Motor neuron (in vitro differentiated cells): ENCODE measurements at regions not wholly inside any gene's neighbourhood (a gene's known extent, or its start where the extent isn't known, plus 50 kb on each side); places are given as distances from the start of the nearest gene placed in this dataset.

ENCODE experiments used
- ATAC-seq, 8 experiments: fragments of 200-7000 bp; cut with Tn5 transposase; replicated peaks in 6 of 8; 2 replicates each; pipeline ENCODE4 v1.8.0; 2021; ENCODE audit warnings: mild to moderate bottlenecking in 8 of 8, moderate library complexity in 8 of 8
- H3K27ac ChIP-seq, 2 donors: fragments of 250-450 bp; sonication (Bioruptor Pico); 2 replicates each; pipeline ENCODE4 v1.9.0; 2021; ENCODE audit warnings: antibody characterized with exemption in 2 of 2, mild to moderate bottlenecking in 2 of 2, moderate library complexity in 1 of 2
- H3K4me1 ChIP-seq, 2 donors: fragments of 250-450 bp; sonication (Bioruptor Pico); replicated peaks in 1 of 2; 2 replicates each; pipeline ENCODE4 v1.6.1; 2021; ENCODE audit warnings: antibody characterized with exemption in 2 of 2, mild to moderate bottlenecking in 2 of 2, moderate library complexity in 1 of 2
- H3K4me3 ChIP-seq, 5 donors: fragments of 250-450 bp; sonication (Bioruptor Pico); 2 replicates each; pipeline ENCODE4 v1.9.0; 2021; ENCODE audit warnings: antibody characterized with exemption in 5 of 5, mild to moderate bottlenecking in 5 of 5, moderate library complexity in 4 of 5
- WGBS, 10 experiments: fragments of 450-650 bp; shearing (Covaris generic); methylation state at CpG; one replicate each; pipeline ENCODE4 v1.0.0; 2022; 5-methylcytosine and 5-hydroxymethylcytosine counted together
- in situ Hi-C, 9 experiments: fragments of 400-800 bp; cut with MboI; loops; one replicate each; pipeline ENCODE4 v1.15.0; 2021; ENCODE audit warnings: low sequenced_read_pairs in 9 of 9, low pct_unique_long_range_greater_than_20kb in 2 of 9; ENCODE audit not compliant: unreplicated experiment in 9 of 9

DNA sequence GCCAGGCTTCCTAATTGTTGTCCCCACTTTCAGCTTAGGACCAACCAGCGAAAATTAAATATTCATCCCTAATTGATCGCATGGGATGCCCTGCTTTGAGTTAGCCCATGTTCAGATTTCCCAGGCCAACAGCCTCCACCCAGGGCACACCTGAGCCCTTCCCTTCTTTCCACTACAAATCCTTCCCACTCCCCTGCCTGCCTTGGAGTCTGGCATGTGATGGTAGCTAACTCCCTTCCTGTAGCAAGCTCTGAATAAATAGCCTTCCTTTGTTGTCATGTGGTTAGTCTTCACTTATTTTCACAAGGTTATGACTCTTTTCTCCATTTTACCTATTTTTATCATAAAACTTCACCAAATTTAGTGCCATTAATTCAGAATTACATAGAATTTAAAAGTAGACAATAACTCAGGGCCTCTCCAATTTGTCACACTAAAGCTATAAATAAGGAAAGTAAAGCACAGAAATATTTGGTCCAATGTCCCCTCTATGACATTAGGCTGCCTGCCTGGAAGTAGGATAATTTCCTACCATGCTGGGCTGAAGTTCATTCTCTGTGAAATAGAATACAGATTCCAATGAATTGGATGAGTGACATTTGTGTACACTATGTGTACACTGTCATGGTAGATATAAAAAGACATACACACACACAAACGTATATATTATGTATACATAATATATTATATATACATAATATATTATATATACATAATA, 166.4 kb upstream of the CPEB2 start:
- Histone ChIP-seq H3K4me1 (no peaks in the 10 kb centered on the region), H3K4me3 (no peak overlapping the region), H3K27ac (no peak overlapping the region)
- WGBS, 10 experiments = 44 to 100% (median 67%) methylated on average over 1 to 3 of the region's 3 CpGs; no CpG with 5 or more reads in 1 of the 10 experiments
- no peak for ATAC-seq
- in situ Hi-C loops = no loop called here

DNA sequence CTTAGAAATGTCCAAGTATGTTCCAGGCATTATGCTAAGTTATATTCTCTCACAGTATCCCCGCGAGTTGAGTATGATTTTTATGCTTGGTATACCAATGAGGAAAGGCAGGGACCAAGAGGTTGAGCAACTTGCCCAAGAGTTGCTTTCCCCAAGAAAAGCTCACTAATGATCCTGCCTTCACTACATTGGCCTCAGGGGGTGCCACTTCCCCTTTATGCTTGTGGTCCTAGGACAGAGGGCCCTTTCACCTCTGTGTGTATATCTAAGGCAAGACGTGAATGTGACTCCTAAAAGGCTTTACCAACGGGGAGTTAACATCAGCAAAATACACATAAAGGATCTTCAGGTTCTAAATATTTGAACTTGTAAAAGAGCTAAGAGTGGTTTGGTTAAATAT, 164.4 kb upstream of the CPEB2 start:
- Histone ChIP-seq H3K4me3 (no peak overlapping the region), H3K4me1 (no peaks in the 10 kb centered on the region), H3K27ac (no peak overlapping the region)
- in situ Hi-C loops = no loop called here
- ATAC-seq = no peak
- WGBS, 10 experiments = 61 to 100% (median 88%) methylated on average over 1 to 4 of the region's 4 CpGs; no CpG with 5 or more reads in 1 of the 10 experiments

DNA sequence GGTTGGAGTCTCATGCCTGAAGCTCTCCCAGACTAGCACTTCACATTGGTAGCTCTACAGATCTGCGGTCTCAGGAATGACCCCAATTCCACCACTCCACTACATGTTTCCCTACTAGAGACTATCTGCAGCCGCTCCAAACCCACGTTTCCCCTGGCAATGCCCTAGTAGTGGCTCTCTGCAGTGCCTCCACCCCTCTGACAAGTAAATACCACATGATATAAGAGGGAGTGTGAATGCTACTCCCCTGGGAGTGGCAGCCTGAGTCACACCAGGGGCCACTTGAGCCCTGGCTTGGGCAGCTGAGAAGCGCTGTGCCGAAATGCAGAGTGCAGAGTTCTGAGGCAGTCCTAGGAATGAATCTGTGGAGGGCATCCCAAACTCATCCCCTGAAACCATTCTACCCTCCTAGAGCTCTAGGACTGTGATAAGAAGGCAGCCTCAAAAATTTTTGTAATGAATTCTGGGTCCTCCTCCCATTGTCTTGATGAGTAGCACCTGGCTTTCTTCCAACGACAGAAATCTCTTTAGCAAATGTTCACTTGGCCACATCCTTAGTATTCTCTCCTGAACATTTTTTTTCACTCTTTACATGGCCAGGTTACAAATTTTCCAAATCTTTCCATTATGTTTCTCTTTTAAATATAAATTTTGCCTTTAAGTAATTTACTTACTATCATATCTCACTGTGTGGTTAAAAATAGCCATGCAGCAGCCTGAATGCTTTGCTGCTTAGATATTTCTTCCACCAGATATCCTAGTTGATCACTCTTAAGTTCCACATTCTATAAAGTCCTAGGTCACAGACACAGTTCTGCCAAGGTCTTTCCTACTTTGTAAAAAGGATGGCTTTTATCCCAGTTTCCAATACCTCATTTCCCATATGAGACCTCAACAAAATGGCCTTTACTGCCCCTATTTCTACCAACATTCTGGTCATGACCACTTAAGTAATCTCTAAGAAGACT, 160.2 kb upstream of the CPEB2 start:
- ATAC-seq = peak in 6 of 8 experiments; percentile 37 to 100 (median 50)
- Histone ChIP-seq H3K4me3 (no peak overlapping the region), H3K27ac (no peak overlapping the region), H3K4me1 (no peaks in the 10 kb centered on the region)
- WGBS, 10 experiments = 0 to 100% (median 82%) methylated on average over 1 to 5 of the region's 6 CpGs; no CpG with 5 or more reads in 1 of the 10 experiments
- in situ Hi-C loops = no loop called here

DNA sequence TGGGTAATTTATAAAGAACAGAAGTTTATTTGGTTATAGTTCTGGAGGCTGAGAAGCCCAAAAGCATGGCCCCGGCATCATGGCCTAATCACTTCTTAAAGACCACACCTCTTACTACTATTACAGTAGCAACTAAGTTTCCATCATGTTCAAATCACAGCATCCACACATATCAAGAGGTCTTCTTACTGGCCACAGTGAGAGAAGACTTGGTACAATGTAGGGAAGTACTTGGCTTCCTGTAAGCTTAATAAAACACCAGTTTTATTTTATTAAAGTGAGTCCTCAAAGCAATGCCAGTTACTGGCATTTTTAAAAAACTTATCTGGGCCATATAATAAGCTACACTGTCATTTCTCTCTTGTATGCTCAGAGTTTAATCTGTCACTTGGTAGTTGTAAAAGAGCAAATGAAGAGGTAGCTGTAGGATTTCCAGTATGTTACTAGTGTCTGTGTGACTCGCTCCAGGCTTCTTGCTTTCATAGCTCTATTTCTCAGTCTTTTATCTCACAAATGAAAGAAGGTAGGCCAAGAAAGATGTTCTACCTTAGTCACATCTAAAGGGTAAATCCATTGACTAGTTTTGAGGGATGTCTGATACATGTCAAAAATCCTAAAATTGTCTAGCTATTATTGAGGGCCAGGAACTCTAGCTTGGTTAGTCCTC, 159.2 kb upstream of the CPEB2 start:
- ATAC-seq = no peak
- WGBS, 10 experiments = 67 to 100% (median 91%) methylated on average over 1 to 2 of the region's 2 CpGs; no CpG with 5 or more reads in 3 of the 10 experiments
- in situ Hi-C loops = no loop called here
- Histone ChIP-seq H3K4me3 (no peak overlapping the region), H3K4me1 (no peaks in the 10 kb centered on the region), H3K27ac (no peak overlapping the region)

DNA sequence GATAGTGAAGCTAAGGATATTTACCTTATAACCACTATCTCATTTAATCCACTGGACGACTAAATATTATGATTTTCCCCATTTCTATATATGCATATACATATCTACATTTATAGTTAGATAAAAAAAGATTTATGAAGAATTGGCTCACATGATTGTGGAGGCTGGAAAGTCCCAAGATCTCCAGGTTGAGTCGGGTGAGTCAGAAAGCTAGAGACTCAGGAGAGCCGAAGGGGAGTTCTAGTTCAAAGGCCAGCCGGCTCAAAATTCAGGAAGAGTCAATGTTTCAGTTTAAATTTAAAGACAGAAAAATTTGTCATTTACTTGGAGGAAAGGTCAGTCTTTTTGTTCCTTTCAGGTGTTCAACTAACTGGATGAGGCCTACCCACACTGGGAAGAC, 158.2 kb upstream of the CPEB2 start:
- H3K4me1 ChIP-seq = no peaks in the 10 kb centered on the region
- no peak for ATAC-seq
- in situ Hi-C loops = no loop called here
- no peak overlapping the region for H3K27ac ChIP-seq
- WGBS, 10 experiments = 40 to 96% (median 71%) methylated on average over 1 to 4 of the region's 4 CpGs; no CpG with 5 or more reads in 2 of the 10 experiments
- H3K4me3 ChIP-seq = no peak overlapping the region

DNA sequence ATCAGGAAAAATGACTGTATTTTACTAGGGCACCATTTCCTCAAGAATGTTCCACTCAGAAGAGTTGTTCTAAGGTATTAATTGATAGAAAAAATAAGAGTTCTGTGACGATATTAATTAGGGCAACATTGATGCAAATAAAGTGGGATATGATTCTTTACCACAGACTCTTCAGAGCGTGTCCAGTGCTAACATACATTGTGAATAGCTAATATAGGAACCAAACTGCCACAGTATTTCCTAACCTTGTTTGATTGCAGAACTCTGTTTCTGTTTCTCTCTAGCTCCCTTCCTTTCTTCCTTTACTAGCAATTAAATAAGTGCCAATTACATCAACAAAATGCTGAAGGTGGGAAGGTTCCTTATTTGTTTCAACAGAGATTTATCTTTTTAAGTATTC, 154.1 kb upstream of the CPEB2 start:
- WGBS, 10 experiments = 24 to 95% (median 80%) methylated on average over 1 to 2 of the region's 2 CpGs; no CpG with 5 or more reads in 2 of the 10 experiments

DNA sequence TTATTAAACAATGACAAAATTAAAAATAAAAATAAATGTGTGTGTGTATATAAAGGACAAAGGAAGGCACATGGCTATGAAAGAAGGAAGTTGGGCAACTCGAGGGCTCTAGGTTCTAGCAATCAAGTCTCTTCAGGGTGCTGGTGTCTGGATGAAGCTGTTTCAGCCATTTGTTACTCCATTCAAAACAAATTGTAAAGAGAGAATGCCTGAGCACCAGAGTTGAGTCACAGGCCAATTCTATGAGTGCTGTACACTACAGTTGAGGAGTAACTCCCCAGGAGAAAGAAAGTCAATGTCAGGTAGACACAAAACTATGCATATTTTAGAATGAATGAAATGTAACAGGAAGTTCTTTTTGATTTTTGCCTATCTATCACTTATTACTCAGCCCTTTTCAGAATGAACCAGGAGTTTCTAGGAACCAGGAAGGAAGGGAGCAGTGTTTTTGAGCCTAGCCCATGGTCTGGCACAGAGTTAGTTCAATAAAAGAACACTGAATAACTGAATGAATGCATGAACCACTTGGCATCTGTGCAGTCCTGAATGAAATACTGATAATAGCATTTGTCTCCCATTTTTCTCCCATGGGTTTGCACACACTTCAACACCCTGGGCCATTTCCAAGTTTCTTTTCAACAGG, 151.7 kb upstream of the CPEB2 start:
- ATAC-seq = no peak
- WGBS, 10 experiments = 0 to 100% (median 68%) methylated on average over 1 of the region's 1 CpG; no CpG with 5 or more reads in 2 of the 10 experiments
- in situ Hi-C loops = no loop called here
- no peak overlapping the region for H3K4me3 ChIP-seq
- no peaks in the 10 kb centered on the region for H3K4me1 ChIP-seq
- no peak overlapping the region for H3K27ac ChIP-seq

More for the DNA sequence above, 154.1 kb upstream of the CPEB2 start:
- Histone ChIP-seq H3K27ac (no peak overlapping the region), H3K4me3 (no peak overlapping the region), H3K4me1 (no peaks in the 10 kb centered on the region)
- ATAC-seq = no peak
- in situ Hi-C loops = no loop called here

DNA sequence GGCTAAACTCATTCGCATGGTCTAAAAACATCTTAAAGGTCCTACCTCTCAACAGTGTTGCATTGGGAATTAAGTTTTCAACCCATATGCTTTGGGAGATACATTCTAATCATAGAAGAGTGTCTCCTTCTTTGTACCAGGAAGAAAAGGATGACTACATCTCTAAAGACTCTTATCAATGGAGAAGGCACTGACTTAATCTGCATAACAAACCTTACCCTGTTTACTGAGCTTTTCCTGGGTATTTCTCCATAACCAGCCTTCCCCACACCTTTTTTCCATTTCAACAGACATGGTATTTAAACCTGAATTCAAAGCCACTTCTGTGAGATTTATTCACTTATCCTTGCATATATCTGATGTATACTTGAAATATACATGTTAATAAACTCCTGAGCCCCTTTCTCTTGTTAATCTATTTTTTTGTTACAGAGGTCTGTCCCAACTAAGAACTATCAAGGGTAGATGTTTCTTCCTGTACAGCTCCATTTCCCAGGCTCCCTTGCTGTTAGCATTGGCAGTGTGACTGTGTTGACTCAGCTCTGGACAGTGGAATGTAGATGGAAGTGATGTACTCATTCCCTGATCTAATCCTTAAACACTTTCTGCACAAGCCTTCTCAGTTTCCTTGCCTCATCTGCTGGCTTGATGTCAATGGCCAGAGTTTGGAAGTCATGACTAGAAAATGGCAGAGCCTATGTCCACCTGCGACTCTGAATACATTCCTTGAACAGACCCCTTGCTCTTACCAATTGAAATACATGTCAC, 148.9 kb upstream of the CPEB2 start:
- H3K27ac ChIP-seq = no peak overlapping the region
- in situ Hi-C loops = no loop called here
- H3K4me1 ChIP-seq = no peaks in the 10 kb centered on the region
- WGBS, 10 experiments = 78 to 100% (median 95%) methylated on average over 1 to 2 of the region's 2 CpGs; no CpG with 5 or more reads in 1 of the 10 experiments
- no peak overlapping the region for H3K4me3 ChIP-seq
- ATAC-seq = peak in 6 of 8 experiments; percentile 9 to 87 (median 83)

DNA sequence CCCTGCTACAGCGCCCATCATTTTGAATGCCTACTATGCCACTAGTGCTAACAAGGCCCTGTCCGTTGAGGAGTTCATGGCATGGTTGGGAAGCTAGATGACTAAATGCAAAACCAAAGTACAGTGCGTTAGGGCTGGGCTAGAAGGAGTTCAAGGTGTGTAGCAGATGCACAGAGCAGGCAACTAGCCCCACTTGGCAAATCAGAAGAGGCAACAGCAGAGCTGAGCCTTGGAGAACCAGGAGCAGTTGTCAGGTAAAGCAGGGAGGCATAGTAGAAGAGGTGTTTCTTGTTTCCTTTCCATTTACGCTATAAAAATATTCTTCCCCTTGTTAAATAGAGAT, 146.6 kb upstream of the CPEB2 start:
- WGBS, 10 experiments = 56 to 100% (median 81%) methylated on average over 1 to 4 of the region's 4 CpGs
- Histone ChIP-seq H3K4me3 (no peak overlapping the region), H3K27ac (no peak overlapping the region), H3K4me1 (no peaks in the 10 kb centered on the region)
- ATAC-seq = no peak
- in situ Hi-C loops = no loop called here

DNA sequence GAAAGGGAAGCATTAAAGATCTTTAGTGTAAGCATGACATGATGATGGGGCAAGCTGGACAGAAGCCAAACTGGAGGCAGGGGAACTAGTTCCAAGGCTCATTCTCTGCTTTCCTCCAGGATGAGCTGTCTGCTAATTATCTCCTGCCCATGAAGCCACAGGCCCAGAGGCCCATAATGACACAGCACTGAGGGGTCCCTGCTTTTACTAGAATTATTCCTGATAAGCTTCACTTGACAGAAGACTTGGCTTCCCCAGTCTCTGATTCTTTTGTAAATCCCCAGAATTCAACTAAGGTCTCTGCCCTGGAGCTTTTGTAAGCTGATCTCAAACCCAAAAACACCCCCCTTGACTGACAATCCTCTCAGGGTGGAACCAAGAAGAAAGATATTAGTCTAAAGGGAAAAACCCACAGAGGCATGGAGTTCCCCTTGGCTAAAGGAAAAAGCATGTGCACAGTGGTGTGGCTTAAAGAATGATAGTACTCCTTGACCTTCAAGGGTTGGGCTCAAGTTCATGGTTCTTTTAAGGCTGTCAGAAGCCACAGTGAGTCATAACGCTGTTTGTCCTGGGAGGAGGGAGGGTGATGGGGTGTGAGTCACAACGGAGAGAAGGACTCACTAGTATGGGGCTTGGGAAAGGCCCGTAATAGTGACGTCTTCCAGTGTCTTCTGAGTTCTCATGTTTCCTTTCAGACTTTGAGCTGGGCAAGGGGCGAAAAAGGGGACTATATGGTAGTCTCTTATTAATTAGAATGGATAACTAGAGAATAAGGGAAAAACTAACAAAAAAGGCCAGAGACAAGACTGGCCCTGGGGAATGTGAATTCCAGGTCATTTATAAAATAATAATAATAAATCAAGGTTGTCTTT, 146.0 kb upstream of the CPEB2 start:
- in situ Hi-C loops = no loop called here
- peak; percentile 41 to 98 (median 88) for ATAC-seq
- 0 to 87% (median 40%) methylated on average over 1 to 5 of the region's 5 CpGs; no CpG with 5 or more reads in 3 of the 10 experiments for WGBS, 10 experiments
- Histone ChIP-seq H3K27ac (no peak overlapping the region), H3K4me3 (no peak overlapping the region), H3K4me1 (no peaks in the 10 kb centered on the region)

DNA sequence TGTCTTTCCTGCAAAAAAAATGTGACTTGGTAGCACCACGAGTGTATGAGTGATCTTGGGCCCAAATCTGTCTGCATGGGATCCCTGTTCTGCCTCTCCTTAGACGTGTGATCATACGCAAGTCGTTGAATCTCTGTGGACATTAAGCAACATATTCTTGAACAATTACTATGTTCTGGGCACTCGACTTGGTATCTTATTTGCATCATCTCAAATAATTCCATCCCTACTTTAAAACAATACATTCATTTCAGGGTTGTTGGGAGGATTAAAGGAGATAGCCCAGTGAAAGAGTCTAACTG, 145.4 kb upstream of the CPEB2 start:
- in situ Hi-C loops = no loop called here
- Histone ChIP-seq H3K27ac (no peak overlapping the region), H3K4me3 (no peak overlapping the region), H3K4me1 (no peaks in the 10 kb centered on the region)
- no peak for ATAC-seq
- WGBS, 10 experiments = 0 to 93% (median 62%) methylated on average over 1 to 5 of the region's 5 CpGs; no CpG with 5 or more reads in 4 of the 10 experiments
